ENCODE measurements at regions not wholly inside any gene's neighbourhood (a gene's known extent, or its start where the extent isn't known, plus 50 kb on each side); places are given as distances from the start of the nearest gene placed in this dataset.

GRCh38 chr3:117217760-117218316 lies 508.3 kb downstream of the TUSC7 start:
- intact Hi-C loops (cut with DNase I; ENCODE audit: low total_unique reads): no loop called here
- Histone ChIP-seq H3K27me3 (replicated peaks in 1 of 7) (no peaks in the 10 kb centered on the region), H3K27ac (no peak overlapping the region), H3K9me3 (peaks cover 0 to 4% (median under 1%) of the 10 kb centered on the region in 8 donors), H3K36me3 (no peaks in the 10 kb centered on the region), H3K4me1 (no peaks in the 10 kb centered on the region), H3K4me3 (no peak overlapping the region)
- WGBS, 5 donors: 77 to 85% (median 80%) methylated on average over 5 of the region's 5 CpGs
- DNase-seq: no peak
- no peak for TF ChIP-seq POLR2A (IDR thresholded peaks at IDR 0.05)
- TF ChIP-seq POLR2AphosphoS5 (IDR thresholded peaks at IDR 0.05): no peak
- no peak for TF ChIP-seq CTCF (IDR thresholded peaks at IDR 0.05 in 8 of 11, conservative IDR thresholded peaks at IDR 0.05 in 3 of 11)

- Histone ChIP-seq H3K4me1 (no peaks in the 10 kb centered on the region), H3K36me3 (no peaks in the 10 kb centered on the region), H3K4me3 (no peak overlapping the region), H3K27me3 (replicated peaks in 1 of 7) (no peaks in the 10 kb centered on the region), H3K9me3 (no peaks in the 10 kb centered on the region), H3K27ac (no peak overlapping the region)
- intact Hi-C loops (cut with DNase I; ENCODE audit: low total_unique reads): no loop called here
- no peak for DNase-seq
- 64 to 86% (median 71%) methylated on average over 3 of the region's 3 CpGs for WGBS, 5 donors
- TF ChIP-seq POLR2AphosphoS5 (IDR thresholded peaks at IDR 0.05) (no peak), CTCF (IDR thresholded peaks at IDR 0.05 in 8 of 11, conservative IDR thresholded peaks at IDR 0.05 in 3 of 11) (no peak), POLR2A (IDR thresholded peaks at IDR 0.05) (no peak)
Observed at GRCh38 chr3:117218641-117219048, 509.1 kb downstream of the TUSC7 start.

DNA sequence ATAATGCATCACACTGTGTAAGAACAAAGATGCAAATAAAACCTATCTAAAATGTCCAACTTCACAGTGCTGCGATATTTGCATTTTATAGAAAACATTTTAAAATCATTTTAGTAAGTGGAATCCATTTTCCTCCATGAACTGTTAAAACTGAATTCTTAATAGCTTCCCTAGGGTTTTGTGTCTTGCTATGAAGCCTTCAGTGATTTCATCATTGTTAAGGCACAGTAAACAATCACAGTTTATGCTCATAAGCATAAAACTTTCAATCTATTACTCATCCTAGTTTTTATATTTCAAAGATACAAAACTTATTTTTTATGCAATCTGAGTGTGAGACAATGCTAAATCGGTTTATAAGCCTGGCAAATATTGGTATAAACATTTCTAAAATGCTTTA lies 509.7 kb downstream of the TUSC7 start:
- intact Hi-C loops (cut with DNase I; ENCODE audit: low total_unique reads): no loop called here
- Histone ChIP-seq H3K4me1 (no peaks in the 10 kb centered on the region), H3K27me3 (replicated peaks in 1 of 7) (no peaks in the 10 kb centered on the region), H3K4me3 (no peak overlapping the region), H3K36me3 (no peaks in the 10 kb centered on the region), H3K27ac (no peak overlapping the region), H3K9me3 (no peaks in the 10 kb centered on the region)
- TF ChIP-seq CTCF (IDR thresholded peaks at IDR 0.05 in 8 of 11, conservative IDR thresholded peaks at IDR 0.05 in 3 of 11) (no peak), POLR2AphosphoS5 (IDR thresholded peaks at IDR 0.05) (no peak), POLR2A (IDR thresholded peaks at IDR 0.05) (no peak)
- DNase-seq: no peak
- WGBS, 5 donors: 72 to 85% (median 80%) methylated on average over 2 of the region's 2 CpGs

DNA sequence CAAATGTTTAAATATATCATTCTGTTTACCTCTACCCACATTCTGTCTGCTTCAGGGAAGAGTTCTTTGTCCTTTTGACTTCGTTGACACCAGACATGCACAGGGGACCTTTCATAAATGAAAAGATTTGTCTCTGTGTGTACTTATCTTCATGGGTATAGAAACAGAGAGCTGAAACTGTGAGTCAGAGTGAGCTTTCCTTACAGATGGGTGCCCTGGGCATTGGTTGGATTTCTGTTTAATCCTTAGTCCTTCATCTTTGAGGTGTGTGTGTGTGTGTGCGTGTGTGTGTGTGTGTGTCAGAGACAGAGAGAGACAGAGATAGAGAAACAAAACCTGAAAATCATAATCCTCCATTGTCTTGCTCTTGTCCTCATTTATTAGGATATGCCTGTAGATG lies 517.4 kb downstream of the TUSC7 start:
- H3K27ac ChIP-seq: no peak overlapping the region
- WGBS, 5 donors: 63 to 78% (median 70%) methylated on average over 2 of the region's 2 CpGs
- no peaks in the 10 kb centered on the region for H3K4me1 ChIP-seq
- intact Hi-C loops (cut with DNase I; ENCODE audit: low total_unique reads): no loop called here
- H3K4me3 ChIP-seq: no peak overlapping the region
- no peaks in the 10 kb centered on the region for H3K9me3 ChIP-seq
- H3K27me3 ChIP-seq (replicated peaks in 1 of 7): no peaks in the 10 kb centered on the region
- TF ChIP-seq POLR2A (IDR thresholded peaks at IDR 0.05): no peak
- no peak for TF ChIP-seq POLR2AphosphoS5 (IDR thresholded peaks at IDR 0.05)
- no peak for DNase-seq
- H3K36me3 ChIP-seq: no peaks in the 10 kb centered on the region

DNA sequence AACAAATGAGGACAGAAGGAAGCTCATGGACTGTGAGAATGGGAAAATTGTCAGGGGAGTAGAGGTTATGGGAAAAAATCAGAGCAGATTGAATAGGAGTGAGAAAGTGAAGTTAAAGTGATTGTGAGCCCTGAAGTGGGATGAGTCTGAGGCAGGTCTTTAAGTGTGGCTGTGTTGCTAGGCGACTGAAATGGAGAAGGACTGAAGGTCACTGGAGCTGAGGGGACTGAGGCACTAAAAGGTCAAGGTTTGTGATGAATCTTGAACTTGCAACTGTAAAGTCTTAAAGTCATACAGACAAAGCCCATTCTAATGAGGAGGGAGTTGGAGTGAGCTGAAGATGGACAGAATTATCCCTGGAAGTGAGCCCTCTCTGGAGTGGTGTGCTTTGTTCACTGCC lies 518.9 kb downstream of the TUSC7 start:
- no peaks in the 10 kb centered on the region for H3K36me3 ChIP-seq
- TF ChIP-seq POLR2A (IDR thresholded peaks at IDR 0.05) (no peak), CTCF (IDR thresholded peaks at IDR 0.05 in 8 of 11, conservative IDR thresholded peaks at IDR 0.05 in 3 of 11) (no peak), POLR2AphosphoS5 (IDR thresholded peaks at IDR 0.05) (no peak)
- no peak for DNase-seq
- intact Hi-C loops (cut with DNase I; ENCODE audit: low total_unique reads): no loop called here
- H3K4me1 ChIP-seq: no peaks in the 10 kb centered on the region
- H3K4me3 ChIP-seq: no peak overlapping the region
- no peaks in the 10 kb centered on the region for H3K9me3 ChIP-seq
- H3K27ac ChIP-seq: no peak overlapping the region
- 75 to 93% (median 90%) methylated on average over 1 of the region's 1 CpG for WGBS, 5 donors
- no peaks in the 10 kb centered on the region for H3K27me3 ChIP-seq (replicated peaks in 1 of 7)

Measured in spleen (tissue), 11 donors.